ENCODE measurements at regions not wholly inside any gene's neighbourhood (a gene's known extent, or its start where the extent isn't known, plus 50 kb on each side); places are given as distances from the start of the nearest gene placed in this dataset.
"Not testable (repeated sequence)": the region's sequence is repeated elsewhere in the genome, so short reads cannot be mapped to it uniquely, and the experiment has no call there.

- no peak for DNase-seq
These were observed 487.8 kb upstream of the NUDT12 start for GRCh38 chr5:104050436-104050835.

GRCh38 chr5:104049752-104050151 lies 487.2 kb upstream of the NUDT12 start:
- DNase-seq = no peak

GRCh38 chr5:104048231-104048630 lies 485.6 kb upstream of the NUDT12 start:
- no peak for DNase-seq

- no peak for DNase-seq
These were observed 483.4 kb upstream of the NUDT12 start for GRCh38 chr5:104045987-104046386.

GRCh38 chr5:104039871-104040270 lies 477.3 kb upstream of the NUDT12 start:
- not testable (repeated sequence) for DNase-seq

- not testable (repeated sequence) for DNase-seq
These were observed 474.5 kb upstream of the NUDT12 start for GRCh38 chr5:104037136-104037535.

- DNase-seq = not testable (repeated sequence)
These were observed 470.6 kb upstream of the NUDT12 start for GRCh38 chr5:104033186-104033585.

- no peak for DNase-seq
These were observed 461.9 kb upstream of the NUDT12 start for GRCh38 chr5:104024538-104024937.

GRCh38 chr5:104023739-104024138 lies 461.1 kb upstream of the NUDT12 start:
- no peak for DNase-seq

- no peak for DNase-seq
These were observed 457.4 kb upstream of the NUDT12 start for GRCh38 chr5:104019956-104020355.

GRCh38 chr5:104018299-104018698 lies 455.7 kb upstream of the NUDT12 start:
- DNase-seq = no peak

- peak; percentile 40 for DNase-seq
These were observed 454.1 kb upstream of the NUDT12 start for GRCh38 chr5:104016646-104017045.

- DNase-seq = no peak
These were observed 453.2 kb upstream of the NUDT12 start for GRCh38 chr5:104015765-104016164.

GRCh38 chr5:104002783-104003182 lies 440.2 kb upstream of the NUDT12 start:
- not testable (repeated sequence) for DNase-seq

GRCh38 chr5:104001136-104001535 lies 438.5 kb upstream of the NUDT12 start:
- DNase-seq = no peak

- DNase-seq = no peak
These were observed 430.4 kb upstream of the NUDT12 start for GRCh38 chr5:103993031-103993430.

- no peak for DNase-seq
These were observed 427.5 kb upstream of the NUDT12 start for GRCh38 chr5:103990064-103990463.

- DNase-seq = no peak
These were observed 419.0 kb upstream of the NUDT12 start for GRCh38 chr5:103981592-103981991.

GRCh38 chr5:103973669-103974068 lies 411.1 kb upstream of the NUDT12 start:
- DNase-seq = no peak

- DNase-seq = not testable (repeated sequence)
These were observed 403.7 kb upstream of the NUDT12 start for GRCh38 chr5:103966295-103966694.

- no peak for DNase-seq
These were observed 399.4 kb upstream of the NUDT12 start for GRCh38 chr5:103962023-103962422.

GRCh38 chr5:103953601-103954382 lies 391.2 kb upstream of the NUDT12 start:
- DNase-seq = no peak

GRCh38 chr5:103951776-103952175 lies 389.2 kb upstream of the NUDT12 start:
- DNase-seq = no peak

GRCh38 chr5:103943230-103943629 lies 380.6 kb upstream of the NUDT12 start:
- DNase-seq = no peak

All from fibroblast of skin of back (primary cell).